ENCODE measurements at regions not wholly inside any gene's neighbourhood (a gene's known extent, or its start where the extent isn't known, plus 50 kb on each side); places are given as distances from the start of the nearest gene placed in this dataset.

DNA sequence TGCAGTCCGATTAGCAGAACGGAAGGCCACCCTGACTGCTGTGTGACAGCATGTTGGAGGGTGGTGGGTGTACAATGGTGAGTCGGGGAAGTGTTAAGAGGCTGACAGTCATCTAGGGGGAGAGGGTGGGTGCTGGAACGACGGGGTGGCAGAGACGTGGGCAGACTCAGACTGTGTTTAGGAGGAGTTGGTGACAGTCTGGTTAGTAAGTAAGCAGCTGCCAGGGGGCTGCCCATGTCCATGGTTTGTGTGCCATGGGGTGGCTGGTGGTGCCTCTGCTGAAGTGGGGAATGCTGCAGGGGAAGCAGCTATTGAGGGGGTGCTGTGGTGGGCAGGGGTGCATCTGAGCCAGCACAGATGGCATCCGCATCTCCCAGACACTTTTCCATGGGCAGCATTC is 51.3 kb upstream of the BOD1 start:
- no peaks in the 10 kb centered on the region for H3K36me3 ChIP-seq (ENCODE audit: control insufficient read depth, insufficient read depth, low read length)
- no peak for DNase-seq (ENCODE audit: low read depth)
- peaks cover 2% of the 10 kb centered on the region for H3K27me3 ChIP-seq (ENCODE audit: control insufficient read depth, insufficient read depth, low read length)
- no peak overlapping the region for H3K4me3 ChIP-seq (ENCODE audit: low read depth, low read length)
- TF ChIP-seq, protein P1, sequence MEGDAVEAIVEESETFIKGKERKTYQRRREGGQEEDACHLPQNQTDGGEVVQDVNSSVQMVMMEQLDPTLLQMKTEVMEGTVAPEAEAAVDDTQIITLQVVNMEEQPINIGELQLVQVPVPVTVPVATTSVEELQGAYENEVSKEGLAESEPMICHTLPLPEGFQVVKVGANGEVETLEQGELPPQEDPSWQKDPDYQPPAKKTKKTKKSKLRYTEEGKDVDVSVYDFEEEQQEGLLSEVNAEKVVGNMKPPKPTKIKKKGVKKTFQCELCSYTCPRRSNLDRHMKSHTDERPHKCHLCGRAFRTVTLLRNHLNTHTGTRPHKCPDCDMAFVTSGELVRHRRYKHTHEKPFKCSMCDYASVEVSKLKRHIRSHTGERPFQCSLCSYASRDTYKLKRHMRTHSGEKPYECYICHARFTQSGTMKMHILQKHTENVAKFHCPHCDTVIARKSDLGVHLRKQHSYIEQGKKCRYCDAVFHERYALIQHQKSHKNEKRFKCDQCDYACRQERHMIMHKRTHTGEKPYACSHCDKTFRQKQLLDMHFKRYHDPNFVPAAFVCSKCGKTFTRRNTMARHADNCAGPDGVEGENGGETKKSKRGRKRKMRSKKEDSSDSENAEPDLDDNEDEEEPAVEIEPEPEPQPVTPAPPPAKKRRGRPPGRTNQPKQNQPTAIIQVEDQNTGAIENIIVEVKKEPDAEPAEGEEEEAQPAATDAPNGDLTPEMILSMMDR (IDR thresholded peaks at IDR 0.05; ENCODE audit: insufficient read depth, low read length, poor library complexity, severe bottlenecking), result no peak

DNA sequence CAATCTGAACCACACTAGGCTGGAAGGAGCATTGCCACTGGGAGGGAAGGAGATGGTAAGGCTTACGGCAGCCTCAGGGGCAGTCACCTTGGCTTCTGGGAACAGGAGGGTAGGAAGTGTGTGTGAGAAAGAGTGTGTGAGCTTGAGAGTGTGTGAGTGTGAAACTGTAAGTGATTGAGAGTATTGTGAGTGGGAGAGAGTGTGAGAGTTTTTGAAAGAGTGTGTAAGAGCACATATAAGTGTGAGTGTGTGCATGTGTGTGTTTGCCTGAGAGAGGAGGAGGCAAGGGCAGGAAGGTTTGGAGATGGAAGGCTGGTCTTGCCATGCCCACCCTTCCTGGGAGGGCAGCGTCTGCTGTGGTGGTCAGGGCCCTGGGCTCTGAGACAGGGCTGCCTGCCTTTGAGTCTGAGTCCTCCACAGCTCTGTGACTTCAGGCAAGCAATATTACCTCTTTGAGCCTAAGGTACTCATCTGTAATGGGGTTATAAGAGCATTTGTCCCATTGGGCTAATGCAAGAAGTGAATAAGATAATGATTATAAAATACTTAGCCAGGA is 51.9 kb upstream of the BOD1 start:
- TF ChIP-seq, protein P1 (IDR thresholded peaks at IDR 0.05; ENCODE audit: insufficient read depth, low read length, poor library complexity, severe bottlenecking), result no peak
- DNase-seq (ENCODE audit: low read depth), result no peak
- Histone ChIP-seq H3K4me3 (ENCODE audit: low read depth, low read length) (no peak overlapping the region), H3K36me3 (ENCODE audit: control insufficient read depth, insufficient read depth, low read length) (no peaks in the 10 kb centered on the region), H3K27me3 (ENCODE audit: control insufficient read depth, insufficient read depth, low read length) (peaks cover 4% of the 10 kb centered on the region)

DNA sequence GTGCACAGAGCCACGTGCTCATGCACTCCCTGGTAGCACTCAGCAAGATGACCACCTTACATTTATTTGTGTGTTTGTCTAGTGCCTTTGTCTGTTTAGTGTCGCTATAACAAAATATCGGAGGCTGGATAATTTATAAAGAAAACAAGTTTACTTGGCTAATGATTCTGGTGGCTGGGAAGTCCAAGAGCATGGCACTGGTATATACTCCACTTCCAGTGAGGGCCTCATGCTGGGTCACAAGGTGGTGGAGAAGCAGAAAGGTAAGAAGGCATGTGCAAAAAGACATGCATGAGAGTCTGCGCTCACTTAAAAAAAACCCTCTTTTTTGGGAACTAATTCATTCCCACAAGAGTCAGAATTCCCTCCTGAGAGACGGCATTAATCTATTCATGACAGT is 52.5 kb upstream of the BOD1 start:
- TF ChIP-seq, protein P1 (IDR thresholded peaks at IDR 0.05; ENCODE audit: insufficient read depth, low read length, poor library complexity, severe bottlenecking), result no peak
- DNase-seq (ENCODE audit: low read depth), result no peak
- H3K27me3 ChIP-seq (ENCODE audit: control insufficient read depth, insufficient read depth, low read length), result peaks cover 5% of the 10 kb centered on the region
- no peak overlapping the region for H3K4me3 ChIP-seq (ENCODE audit: low read depth, low read length)
- no peaks in the 10 kb centered on the region for H3K36me3 ChIP-seq (ENCODE audit: control insufficient read depth, insufficient read depth, low read length)

DNA sequence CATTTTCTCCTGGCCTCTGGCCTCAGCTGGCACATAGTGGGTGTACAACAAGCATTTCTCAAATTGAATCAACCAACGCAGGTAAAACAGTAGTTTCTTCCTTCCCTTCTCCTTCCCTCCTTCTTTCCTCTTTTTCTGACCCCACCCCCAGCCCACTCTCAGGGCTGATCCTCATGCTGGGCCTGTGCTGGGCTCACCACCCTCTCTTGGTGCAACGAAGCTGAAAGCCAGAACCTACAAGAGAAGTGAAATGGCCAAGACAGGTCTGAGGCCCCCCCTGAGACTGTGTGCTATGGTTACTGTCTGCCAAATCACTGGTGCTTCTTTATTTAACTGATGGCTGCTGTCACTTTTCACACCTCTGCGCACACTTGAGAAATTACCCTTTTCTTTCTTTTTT is 53.0 kb upstream of the BOD1 start:
- DNase-seq (ENCODE audit: low read depth), result no peak
- H3K27me3 ChIP-seq (ENCODE audit: control insufficient read depth, insufficient read depth, low read length), result peaks cover 5% of the 10 kb centered on the region
- no peak overlapping the region for H3K4me3 ChIP-seq (ENCODE audit: low read depth, low read length)
- TF ChIP-seq, protein P1 (IDR thresholded peaks at IDR 0.05; ENCODE audit: insufficient read depth, low read length, poor library complexity, severe bottlenecking), result no peak
- no peaks in the 10 kb centered on the region for H3K36me3 ChIP-seq (ENCODE audit: control insufficient read depth, insufficient read depth, low read length)

DNA sequence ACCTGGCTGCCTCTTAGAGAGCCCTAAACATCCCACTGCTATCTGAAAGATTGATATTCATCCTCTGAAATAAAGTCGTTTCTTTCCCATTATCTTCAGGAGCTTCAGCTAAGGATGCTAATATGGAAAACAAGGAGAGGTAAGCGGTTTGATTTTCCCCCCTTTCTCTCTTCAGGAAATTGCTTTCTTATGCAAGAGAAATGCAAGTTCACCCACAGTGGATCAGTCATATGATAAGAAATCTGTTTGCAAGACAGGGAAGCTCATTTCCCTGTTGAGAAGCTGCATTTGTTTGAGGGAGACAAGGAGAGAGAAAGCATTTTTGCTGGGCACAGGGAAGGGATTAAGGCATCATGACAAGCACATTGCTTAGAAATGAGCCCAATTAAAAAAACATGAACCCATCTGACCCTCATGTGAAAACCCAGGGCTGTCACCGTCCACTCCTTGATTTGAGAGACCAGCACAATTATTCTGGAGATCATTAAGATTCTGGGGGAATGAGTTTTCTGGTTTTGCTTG is 53.7 kb upstream of the BOD1 start:
- no peak overlapping the region for H3K4me3 ChIP-seq (ENCODE audit: low read depth, low read length)
- H3K36me3 ChIP-seq (ENCODE audit: control insufficient read depth, insufficient read depth, low read length), result no peaks in the 10 kb centered on the region
- DNase-seq (ENCODE audit: low read depth), result no peak
- peaks cover 5% of the 10 kb centered on the region for H3K27me3 ChIP-seq (ENCODE audit: control insufficient read depth, insufficient read depth, low read length)
- TF ChIP-seq, protein P1 (IDR thresholded peaks at IDR 0.05; ENCODE audit: insufficient read depth, low read length, poor library complexity, severe bottlenecking), result no peak

DNA sequence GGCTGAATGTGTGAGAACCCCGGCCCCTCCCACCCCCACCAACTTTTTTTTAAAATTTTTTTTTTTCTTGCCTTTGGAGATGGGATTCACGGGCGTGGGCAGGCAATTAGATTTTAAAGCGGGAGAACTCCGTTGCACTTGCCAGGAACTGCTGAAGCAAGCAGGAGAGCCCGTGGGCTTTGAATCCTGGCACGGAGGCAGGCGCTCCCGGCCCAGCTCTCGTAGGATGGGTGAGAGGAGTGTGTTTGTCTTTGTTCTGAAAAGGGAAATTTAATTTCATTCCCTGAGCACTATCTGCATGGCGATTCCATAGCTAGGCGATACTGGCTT is 54.3 kb upstream of the BOD1 start:
- TF ChIP-seq, protein P1 (IDR thresholded peaks at IDR 0.05; ENCODE audit: insufficient read depth, low read length, poor library complexity, severe bottlenecking), result no peak
- no peak for DNase-seq (ENCODE audit: low read depth)
- no peak overlapping the region for H3K4me3 ChIP-seq (ENCODE audit: low read depth, low read length)

More for the DNA sequence above, 54.3 kb upstream of the BOD1 start:
- Histone ChIP-seq H3K36me3 (ENCODE audit: control insufficient read depth, insufficient read depth, low read length) (no peaks in the 10 kb centered on the region), H3K27me3 (ENCODE audit: control insufficient read depth, insufficient read depth, low read length) (peaks cover 5% of the 10 kb centered on the region)

Data from kidney epithelial cell (primary cell).